Ovary (tissue), 3 donors: ENCODE measurements at regions not wholly inside any gene's neighbourhood (a gene's known extent, or its start where the extent isn't known, plus 50 kb on each side); places are given as distances from the start of the nearest gene placed in this dataset.

Experiments
- CTCF ChIP-seq, 3 donors: fragments of 450-650 bp in 2 of 3; fragments of 200-600 bp in 1 of 3; IDR thresholded peaks; one replicate each; pipeline versions ENCODE4 v1.5.1 to v1.8.0; 2016 to 2022; ENCODE audit warnings: antibody characterized with exemption in 3 of 3, mild to moderate bottlenecking in 1 of 3
- POLR2A ChIP-seq: fragments of 450-650 bp; IDR thresholded peaks from one replicate; pipeline ENCODE4 v1.6.1; 2017; ENCODE audit warnings: antibody characterized with exemption, mild to moderate bottlenecking, moderate library complexity
- donor health status: DM: no; HTN: no; CAD: no.

- TF ChIP-seq CTCF (IDR thresholded peaks at IDR 0.05) (no peak), POLR2A (no peak)
Measured at GRCh38 chr20:11315525-11315924, 602.2 kb upstream of the BTBD3 start.
